DND-41 (cell line): ENCODE measurements at regions not wholly inside any gene's neighbourhood (a gene's known extent, or its start where the extent isn't known, plus 50 kb on each side); places are given as distances from the start of the nearest gene placed in this dataset.

Experiments used
- CTCF ChIP-seq: IDR thresholded peaks from 2 replicates; pipeline ENCODE4 v1.5.1; 2012; ENCODE audit warnings: borderline replicate concordance, low read length, moderate library complexity, mild to moderate bottlenecking; ENCODE audit not compliant: poor library complexity, severe bottlenecking; ENCODE audit errors: extremely low read depth
- EZH2 ChIP-seq: IDR thresholded peaks from 3 replicates; pipeline ENCODE4 v1.6.1; 2012; ENCODE audit warnings: borderline replicate concordance, low read depth, mild to moderate bottlenecking, moderate library complexity, low read length, inconsistent platforms; ENCODE audit not compliant: severe bottlenecking

GRCh38 chr2:16401761-16402300 is 263.8 kb downstream of the CYRIA start:
- TF ChIP-seq CTCF = no peak
- no peak for TF ChIP-seq EZH2
